ENCODE measurements at regions not wholly inside any gene's neighbourhood (a gene's known extent, or its start where the extent isn't known, plus 50 kb on each side); places are given as distances from the start of the nearest gene placed in this dataset.

- TF ChIP-seq CTCF (IDR thresholded peaks at IDR 0.05) (no peak), POLR2AphosphoS5 (IDR thresholded peaks at IDR 0.05; ENCODE audit: low read depth, low read length) (no peak), TCF7L2 (IDR thresholded peaks at IDR 0.05; ENCODE audit: low read depth, low read length) (no peak)
These were observed 109.6 kb upstream of the FERMT1 start for GRCh38 chr20:6232436-6232835.
